WTC11 (cell line): ENCODE measurements at regions not wholly inside any gene's neighbourhood (a gene's known extent, or its start where the extent isn't known, plus 50 kb on each side); places are given as distances from the start of the nearest gene placed in this dataset.
A peak's percentile ranks its signal among the peaks of the same experiment; 100 is the strongest.

Source experiments
- ATAC-seq: fragments of 200-7000 bp; cut with Tn5 transposase; 2 replicates; pipeline ENCODE4 v1.10.0; 2021; ENCODE audit warnings: mild to moderate bottlenecking, moderate library complexity
- CTCF ChIA-PET: fragments of 300-600 bp; sonication (Branson Sonifier 250); formaldehyde crosslinking; loops from one replicate; lab custom pipeline; 2021; ENCODE audit warnings: antibody characterized with exemption; lab: Charles Lee
- POLR2A ChIA-PET: fragments of 350-600 bp; sonication (Branson Sonifier 250); formaldehyde crosslinking; loops from one replicate; lab custom pipeline; 2021; ENCODE audit warnings: antibody characterized with exemption; lab: Charles Lee
- DNase-seq: peaks from one replicate; pipeline ENCODE4 v3.0.0; 2021; ENCODE audit warnings: low spot score
- H3K27ac Mint-ChIP-seq: 2 replicates; pipeline ENCODE4 v1.8.0; 2021; ENCODE audit warnings: mixed read lengths
- H3K27me3 Mint-ChIP-seq: 2 replicates; pipeline ENCODE4 v1.8.0; 2021; ENCODE audit warnings: low read depth, mild to moderate bottlenecking, moderate library complexity, mixed read lengths
- H3K36me3 Mint-ChIP-seq: 2 replicates; pipeline ENCODE4 v1.8.0; 2021; ENCODE audit warnings: mixed read lengths
- H3K4me1 Mint-ChIP-seq: 2 replicates; pipeline ENCODE4 v1.8.0; 2022; ENCODE audit warnings: mixed read lengths
- H3K4me3 Mint-ChIP-seq: 2 replicates; pipeline ENCODE4 v1.8.0; 2021; ENCODE audit warnings: mild to moderate bottlenecking, moderate library complexity, mixed read lengths
- H3K9me3 Mint-ChIP-seq: 2 replicates; pipeline ENCODE4 v1.8.0; 2021; ENCODE audit warnings: mixed read lengths
- CBFB ChIP-seq: sonication (generic); formaldehyde crosslinking; IDR thresholded peaks from 2 replicates; pipeline ENCODE4 v1.8.1; 2022; ENCODE audit warnings: mild to moderate bottlenecking, low read depth, missing genetic modification reagents
- ELF4 ChIP-seq: sonication (generic); formaldehyde crosslinking; IDR thresholded peaks from 2 replicates; pipeline ENCODE4 v1.8.1; 2022; ENCODE audit warnings: low read depth, mild to moderate bottlenecking, moderate library complexity, missing genetic modification reagents
- EMX1 ChIP-seq: fragments of 250-450 bp; sonication (Bioruptor Pico); IDR thresholded peaks from 2 replicates; pipeline ENCODE4 v1.8.0; 2021; ENCODE audit warnings: mild to moderate bottlenecking
- ETV6 ChIP-seq: sonication (generic); formaldehyde crosslinking; IDR thresholded peaks from 2 replicates; pipeline ENCODE4 v1.8.1; 2022; ENCODE audit warnings: mild to moderate bottlenecking, missing genetic modification reagents
- FOXK1 ChIP-seq: sonication (generic); formaldehyde crosslinking; IDR thresholded peaks from 2 replicates; pipeline ENCODE4 v1.8.0; 2022; ENCODE audit warnings: mild to moderate bottlenecking, moderate library complexity, missing genetic modification reagents
- GTF2I ChIP-seq: fragments of 250-450 bp; sonication (Bioruptor Pico); conservative IDR thresholded peaks from 2 replicates; pipeline ENCODE4 v1.4.0; 2021; ENCODE audit warnings: mild to moderate bottlenecking
- HMGA2 ChIP-seq: fragments of 250-450 bp; sonication (Bioruptor Pico); IDR thresholded peaks from 2 replicates; pipeline ENCODE4 v1.4.0; 2021; ENCODE audit warnings: mild to moderate bottlenecking, moderate library complexity
- IRF1 ChIP-seq: sonication (generic); formaldehyde crosslinking; IDR thresholded peaks from 2 replicates; pipeline ENCODE4 v1.8.0; 2023; ENCODE audit warnings: missing genetic modification reagents
- NFYB ChIP-seq: sonication (generic); formaldehyde crosslinking; conservative IDR thresholded peaks from 2 replicates; pipeline ENCODE4 v1.8.0; 2022; ENCODE audit warnings: low read depth, missing genetic modification reagents
- NR1H2 ChIP-seq: sonication (generic); formaldehyde crosslinking; IDR thresholded peaks from 2 replicates; pipeline ENCODE4 v1.9.0; 2021; ENCODE audit warnings: mild to moderate bottlenecking, moderate library complexity, missing genetic modification reagents
- PREB ChIP-seq: sonication (generic); formaldehyde crosslinking; IDR thresholded peaks from 2 replicates; pipeline ENCODE4 v1.8.1; 2022; ENCODE audit warnings: mild to moderate bottlenecking, missing genetic modification reagents, moderate library complexity, borderline replicate concordance
- PRRX2 ChIP-seq: fragments of 250-450 bp; sonication (Bioruptor Pico); IDR thresholded peaks from 2 replicates; pipeline ENCODE4 v1.8.0; 2021; ENCODE audit warnings: mild to moderate bottlenecking
- SMAD3 ChIP-seq: sonication (generic); formaldehyde crosslinking; IDR thresholded peaks from 2 replicates; pipeline ENCODE4 v1.8.0; 2022; ENCODE audit warnings: missing genetic modification reagents, mild to moderate bottlenecking, borderline replicate concordance
- SP1 ChIP-seq: sonication (generic); formaldehyde crosslinking; conservative IDR thresholded peaks from 2 replicates; pipeline ENCODE4 v1.8.1; 2022; ENCODE audit warnings: missing genetic modification reagents
- TEAD1 ChIP-seq: sonication (generic); formaldehyde crosslinking; IDR thresholded peaks from 2 replicates; pipeline ENCODE4 v1.8.0; 2022; ENCODE audit warnings: mild to moderate bottlenecking, missing genetic modification reagents
- USF1 ChIP-seq: sonication (generic); formaldehyde crosslinking; IDR thresholded peaks from 2 replicates; pipeline ENCODE4 v1.8.0; 2022; ENCODE audit warnings: mild to moderate bottlenecking, missing genetic modification reagents
- ZMAT4 ChIP-seq: fragments of 250-450 bp; sonication (Bioruptor Pico); IDR thresholded peaks from 2 replicates; pipeline ENCODE4 v1.9.0; 2021; ENCODE audit warnings: mild to moderate bottlenecking
- ZNF121 ChIP-seq: sonication (generic); formaldehyde crosslinking; IDR thresholded peaks from 2 replicates; pipeline ENCODE4 v1.8.0; 2023; ENCODE audit warnings: missing genetic modification reagents
- ZNF219 ChIP-seq: sonication (generic); formaldehyde crosslinking; IDR thresholded peaks from 2 replicates; pipeline ENCODE4 v1.8.0; 2023; ENCODE audit warnings: missing genetic modification reagents, mild to moderate bottlenecking, borderline replicate concordance
- ZNF232 ChIP-seq: sonication (generic); formaldehyde crosslinking; IDR thresholded peaks from 2 replicates; pipeline ENCODE4 v1.8.0; 2022; ENCODE audit warnings: mild to moderate bottlenecking, missing genetic modification reagents
- ZNF396 ChIP-seq: fragments of 250-450 bp; sonication (Bioruptor Pico); IDR thresholded peaks from 2 replicates; pipeline ENCODE4 v1.8.0; 2021; ENCODE audit warnings: mild to moderate bottlenecking, moderate library complexity, borderline replicate concordance
- ZNF416 ChIP-seq: fragments of 250-450 bp; sonication (Bioruptor Pico); IDR thresholded peaks from 2 replicates; pipeline ENCODE4 v1.9.0; 2021; ENCODE audit warnings: mild to moderate bottlenecking, inconsistent platforms
- ZNF532 ChIP-seq: fragments of 250-450 bp; sonication (Bioruptor Pico); IDR thresholded peaks from 2 replicates; pipeline ENCODE4 v1.9.0; 2021; ENCODE audit warnings: mild to moderate bottlenecking, borderline replicate concordance
- ZNF671 ChIP-seq: fragments of 250-450 bp; sonication (Bioruptor Pico); IDR thresholded peaks from 2 replicates; pipeline ENCODE4 v1.8.0; 2021; ENCODE audit warnings: mild to moderate bottlenecking
- TF ChIP-seq, protein P1 (sequence below): fragments of 250-450 bp; sonication (Bioruptor Pico); IDR thresholded peaks from 2 replicates; pipeline ENCODE4 v1.9.0; 2021; ENCODE audit warnings: moderate library complexity, mild to moderate bottlenecking, inconsistent platforms, borderline replicate concordance
- TF ChIP-seq, protein P2 (sequence below): fragments of 200-600 bp; IDR thresholded peaks from 2 replicates; pipeline ENCODE4 v1.8.0; 2022; ENCODE audit warnings: antibody characterized with exemption
- TF ChIP-seq, protein P3 (sequence below): sonication (generic); formaldehyde crosslinking; conservative IDR thresholded peaks from 2 replicates; pipeline ENCODE4 v1.8.1; 2022; ENCODE audit warnings: mild to moderate bottlenecking, missing genetic modification reagents

GRCh38 chr6:47138046-47138445, 95.9 kb upstream of the ADGRF1 start:
- ATAC-seq: 0 out of 2 replicates have a peak, but pooled peaks have one; percentile 16
- no peak for DNase-seq
- Mint-ChIP-seq H3K27me3 (no peaks in the 10 kb centered on the region), H3K36me3 (no peaks in the 10 kb centered on the region), H3K27ac (0 out of 2 replicates have a peak overlapping the region, but pooled peaks have one; percentile 29), H3K4me3 (no peak overlapping the region), H3K4me1 (peaks cover 47% of the 10 kb centered on the region), H3K9me3 (0 out of 2 replicates have a peak, but pooled peaks cover 3% of the 10 kb centered on the region)
- ChIA-PET CTCF (interaction anchor here (1.0 to 1.6 kb wide), 3 partner anchors 16 to 42 kb away, joined by 3 to 5 read pairs (median 4); no protein-coding TSS in a partner anchor), POLR2A (no interaction called here)
- no peak for TF ChIP-seq ZNF219 (CRISPR knock-in tag)
- no peak for TF ChIP-seq USF1 (CRISPR knock-in tag)
- TF ChIP-seq GTF2I (CRISPR knock-in tag): no peak
- no peak for TF ChIP-seq FOXK1
- TF ChIP-seq, protein P1, sequence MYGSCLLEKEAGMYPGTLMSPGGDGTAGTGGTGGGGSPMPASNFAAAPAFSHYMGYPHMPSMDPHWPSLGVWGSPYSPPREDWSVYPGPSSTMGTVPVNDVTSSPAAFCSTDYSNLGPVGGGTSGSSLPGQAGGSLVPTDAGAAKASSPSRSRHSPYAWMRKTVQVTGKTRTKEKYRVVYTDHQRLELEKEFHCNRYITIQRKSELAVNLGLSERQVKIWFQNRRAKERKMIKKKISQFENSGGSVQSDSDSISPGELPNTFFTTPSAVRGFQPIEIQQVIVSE (CRISPR knock-in tag): no peak
- no peak for TF ChIP-seq PRRX2 (CRISPR knock-in tag)
- TF ChIP-seq NR1H2 (CRISPR knock-in tag): no peak
- no peak for TF ChIP-seq TEAD1 (CRISPR knock-in tag)
- TF ChIP-seq, protein P2, sequence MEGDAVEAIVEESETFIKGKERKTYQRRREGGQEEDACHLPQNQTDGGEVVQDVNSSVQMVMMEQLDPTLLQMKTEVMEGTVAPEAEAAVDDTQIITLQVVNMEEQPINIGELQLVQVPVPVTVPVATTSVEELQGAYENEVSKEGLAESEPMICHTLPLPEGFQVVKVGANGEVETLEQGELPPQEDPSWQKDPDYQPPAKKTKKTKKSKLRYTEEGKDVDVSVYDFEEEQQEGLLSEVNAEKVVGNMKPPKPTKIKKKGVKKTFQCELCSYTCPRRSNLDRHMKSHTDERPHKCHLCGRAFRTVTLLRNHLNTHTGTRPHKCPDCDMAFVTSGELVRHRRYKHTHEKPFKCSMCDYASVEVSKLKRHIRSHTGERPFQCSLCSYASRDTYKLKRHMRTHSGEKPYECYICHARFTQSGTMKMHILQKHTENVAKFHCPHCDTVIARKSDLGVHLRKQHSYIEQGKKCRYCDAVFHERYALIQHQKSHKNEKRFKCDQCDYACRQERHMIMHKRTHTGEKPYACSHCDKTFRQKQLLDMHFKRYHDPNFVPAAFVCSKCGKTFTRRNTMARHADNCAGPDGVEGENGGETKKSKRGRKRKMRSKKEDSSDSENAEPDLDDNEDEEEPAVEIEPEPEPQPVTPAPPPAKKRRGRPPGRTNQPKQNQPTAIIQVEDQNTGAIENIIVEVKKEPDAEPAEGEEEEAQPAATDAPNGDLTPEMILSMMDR: no peak
- no peak for TF ChIP-seq HMGA2
- TF ChIP-seq ZNF416 (CRISPR knock-in tag): no peak
- no peak for TF ChIP-seq EMX1
- TF ChIP-seq NFYB (CRISPR knock-in tag): no peak
- no peak for TF ChIP-seq IRF1
- TF ChIP-seq ETV6 (CRISPR knock-in tag): no peak
- TF ChIP-seq ELF4 (CRISPR knock-in tag): no peak

DNA sequence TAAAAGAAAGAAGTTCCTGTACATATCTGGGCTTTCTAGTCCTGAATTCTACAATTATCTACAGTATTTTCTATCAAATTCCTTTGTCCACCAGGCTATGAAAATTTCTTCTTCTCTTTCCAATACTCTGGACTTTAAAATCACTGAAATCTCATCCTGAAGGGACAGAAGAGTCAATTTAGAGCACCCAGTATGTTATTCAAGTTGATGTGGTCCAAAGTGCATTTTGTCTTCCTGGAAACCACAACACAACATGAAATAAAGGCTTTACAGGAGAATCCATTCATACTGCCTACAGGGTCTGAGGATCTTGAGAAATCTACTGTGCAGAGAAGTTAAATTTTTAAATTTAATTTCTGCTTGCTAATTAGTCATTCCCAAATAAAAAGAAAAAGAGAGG, 94.9 kb upstream of the ADGRF1 start:
- no peak for ATAC-seq
- H3K27ac Mint-ChIP-seq: no peak overlapping the region
- peaks cover 54% of the 10 kb centered on the region for H3K4me1 Mint-ChIP-seq
- H3K9me3 Mint-ChIP-seq: no peaks in the 10 kb centered on the region
- ChIA-PET CTCF (no interaction called here), POLR2A (no interaction called here)
- H3K36me3 Mint-ChIP-seq: no peaks in the 10 kb centered on the region
- no peak overlapping the region for H3K4me3 Mint-ChIP-seq
- no peaks in the 10 kb centered on the region for H3K27me3 Mint-ChIP-seq
- DNase-seq: no peak
- no peak for TF ChIP-seq ZNF532 (CRISPR knock-in tag)
- no peak for TF ChIP-seq ZNF121 (CRISPR knock-in tag)
- no peak for TF ChIP-seq SMAD3 (CRISPR knock-in tag)
- TF ChIP-seq, protein P3, sequence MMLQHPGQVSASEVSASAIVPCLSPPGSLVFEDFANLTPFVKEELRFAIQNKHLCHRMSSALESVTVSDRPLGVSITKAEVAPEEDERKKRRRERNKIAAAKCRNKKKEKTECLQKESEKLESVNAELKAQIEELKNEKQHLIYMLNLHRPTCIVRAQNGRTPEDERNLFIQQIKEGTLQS (CRISPR knock-in tag): no peak
- TF ChIP-seq CBFB (CRISPR knock-in tag): no peak
- TF ChIP-seq EMX1: no peak
- no peak for TF ChIP-seq SP1 (CRISPR knock-in tag)
- no peak for TF ChIP-seq PREB (CRISPR knock-in tag)
- no peak for TF ChIP-seq ZNF671 (CRISPR knock-in tag)
- no peak for TF ChIP-seq ZMAT4 (CRISPR knock-in tag)
- no peak for TF ChIP-seq ZNF396 (CRISPR knock-in tag)
- no peak for TF ChIP-seq ZNF232 (CRISPR knock-in tag)
